Pancreas (tissue), 10 donors: ENCODE measurements at regions not wholly inside any gene's neighbourhood (a gene's known extent, or its start where the extent isn't known, plus 50 kb on each side); places are given as distances from the start of the nearest gene placed in this dataset.

Source experiments
- ATAC-seq, 4 donors: fragments of 200-7000 bp; cut with Tn5 transposase; one replicate each; pipeline versions ENCODE4 v1.8.0 to v1.9.1; 2020; ENCODE audit warnings: mild to moderate bottlenecking in 4 of 4, moderate library complexity in 4 of 4
- DNase-seq, 6 donors: peaks; one replicate each; pipeline ENCODE4 v3.0.0-alpha.2; 2020
- FAIRE-seq: peaks from 2 replicates; lab custom pipeline; 2012; peaks lifted over from hg19 to GRCh38; lab: Jason Lieb, UNC
- H3K27ac ChIP-seq, 4 donors: fragments of 200-600 bp; sonication (generic); 1 replicate in 3 of 4; 2 replicates in 1 of 4; pipeline versions ENCODE4 v1.5.0 to v1.8.0; 2020
- H3K27me3 ChIP-seq, 4 donors: fragments of 200-600 bp; one replicate each; pipeline ENCODE4 v1.8.0; 2021
- H3K36me3 ChIP-seq, 3 donors: fragments of 200-600 bp; sonication (generic) in 1 of 3; one replicate each; pipeline versions ENCODE4 v1.5.0 to v1.8.0; 2020 to 2021
- H3K4me1 ChIP-seq, 3 donors: fragments of 200-600 bp; one replicate each; pipeline ENCODE4 v1.8.0; 2021
- H3K4me3 ChIP-seq, 4 donors: fragments of 200-600 bp; sonication (generic) in 2 of 4; one replicate each; pipeline versions ENCODE4 v1.5.0 to v1.8.0; 2020 to 2021
- H3K9me3 ChIP-seq, 4 donors: fragments of 200-600 bp; one replicate each; pipeline ENCODE4 v1.8.0; 2021
- WGBS, 2 donors: extraction: QIAGEN DNeasy Blood & Tissue Kit; methylation state at CpG; one replicate each; pipeline ENCODE4 v1.1.7; 2013; 5-methylcytosine and 5-hydroxymethylcytosine counted together
- intact Hi-C, 3 donors: fragments of 100-400 bp; cut with DNase I; formaldehyde crosslinking; loops; one replicate each; pipeline versions ENCODE4 v1.11.1 to v1.14.2; 2022
- TF ChIP-seq, protein P1 (sequence below), 4 donors: fragments of 200-600 bp; sonication (generic) in 3 of 4; IDR thresholded peaks; one replicate each; pipeline versions ENCODE4 v1.5.0 to v1.8.0; 2021; ENCODE audit warnings: antibody characterized with exemption in 4 of 4
- donor health status: healthy with polysubstance abuse.
- donor health status: DM: no; HTN: no; CAD: no; lungs with moderate emphysema.
- donor health status: DM: no; HTN: no; CAD: no.
- donor health status: control.
- donor health status: control.
- donor health status: Bipolar disorder and iron deficiency.
- donor health status: DM: yes; HTN: yes; CAD: no.
- donor health status: DM: no; HTN: no; CAD: no.
- donor health status: DM: no; HTN: no; CAD: no.
- donor health status: DM: yes; HTN: yes; CAD: no.

DNA sequence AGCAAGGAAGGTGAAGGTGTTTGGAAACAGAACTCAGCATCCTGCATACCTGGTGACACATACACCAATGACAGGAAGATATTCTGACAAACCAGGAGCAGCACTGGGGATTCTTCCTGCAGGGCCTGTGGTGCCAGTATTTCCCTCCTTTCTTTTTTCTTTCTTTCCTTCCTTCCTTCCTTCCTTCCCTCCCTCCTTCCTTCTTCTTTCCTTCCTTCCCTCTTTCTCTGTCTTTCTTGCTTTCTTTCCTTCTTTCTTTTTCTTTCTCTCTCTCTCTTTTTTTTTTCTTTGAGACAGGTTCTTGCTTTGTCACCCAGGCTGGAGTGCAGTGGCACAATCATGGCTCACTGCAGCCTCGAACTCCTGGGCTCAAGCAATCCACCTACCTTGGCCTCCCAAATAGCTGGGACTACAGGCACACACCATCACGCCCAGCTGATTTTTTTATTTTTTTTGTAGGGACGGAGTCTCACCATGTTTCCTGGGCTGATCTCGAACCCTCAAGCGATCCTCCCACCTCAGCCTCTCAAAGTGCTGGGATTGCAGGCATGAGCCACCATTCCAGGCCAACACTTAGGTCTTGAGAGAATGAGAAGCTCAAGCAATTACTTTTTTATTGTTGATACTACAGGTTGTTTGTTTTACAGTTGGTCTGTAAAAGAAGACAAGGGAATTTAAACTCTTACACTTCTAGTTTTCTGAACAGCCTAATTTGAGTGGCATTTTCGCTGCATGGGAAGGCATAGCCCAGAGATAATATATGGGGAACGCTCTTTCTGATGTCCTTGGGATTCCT lies 54.7 kb upstream of the GATA6 start:
- Histone ChIP-seq H3K27ac (no peak overlapping the region), H3K4me3 (no peak overlapping the region), H3K9me3 (no peaks in the 10 kb centered on the region), H3K36me3 (no peaks in the 10 kb centered on the region), H3K27me3 (no peaks in the 10 kb centered on the region), H3K4me1 (peaks cover 8 to 13% (median 12%) of the 10 kb centered on the region in 3 donors)
- TF ChIP-seq, protein P1, sequence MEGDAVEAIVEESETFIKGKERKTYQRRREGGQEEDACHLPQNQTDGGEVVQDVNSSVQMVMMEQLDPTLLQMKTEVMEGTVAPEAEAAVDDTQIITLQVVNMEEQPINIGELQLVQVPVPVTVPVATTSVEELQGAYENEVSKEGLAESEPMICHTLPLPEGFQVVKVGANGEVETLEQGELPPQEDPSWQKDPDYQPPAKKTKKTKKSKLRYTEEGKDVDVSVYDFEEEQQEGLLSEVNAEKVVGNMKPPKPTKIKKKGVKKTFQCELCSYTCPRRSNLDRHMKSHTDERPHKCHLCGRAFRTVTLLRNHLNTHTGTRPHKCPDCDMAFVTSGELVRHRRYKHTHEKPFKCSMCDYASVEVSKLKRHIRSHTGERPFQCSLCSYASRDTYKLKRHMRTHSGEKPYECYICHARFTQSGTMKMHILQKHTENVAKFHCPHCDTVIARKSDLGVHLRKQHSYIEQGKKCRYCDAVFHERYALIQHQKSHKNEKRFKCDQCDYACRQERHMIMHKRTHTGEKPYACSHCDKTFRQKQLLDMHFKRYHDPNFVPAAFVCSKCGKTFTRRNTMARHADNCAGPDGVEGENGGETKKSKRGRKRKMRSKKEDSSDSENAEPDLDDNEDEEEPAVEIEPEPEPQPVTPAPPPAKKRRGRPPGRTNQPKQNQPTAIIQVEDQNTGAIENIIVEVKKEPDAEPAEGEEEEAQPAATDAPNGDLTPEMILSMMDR (IDR thresholded peaks at IDR 0.05): no peak
- intact Hi-C loops: no loop called here
- no peak for DNase-seq
- no peak for FAIRE-seq
- no peak for ATAC-seq
- 86 to 88% methylated on average over 7 of the region's 7 CpGs for WGBS, 2 donors

DNA sequence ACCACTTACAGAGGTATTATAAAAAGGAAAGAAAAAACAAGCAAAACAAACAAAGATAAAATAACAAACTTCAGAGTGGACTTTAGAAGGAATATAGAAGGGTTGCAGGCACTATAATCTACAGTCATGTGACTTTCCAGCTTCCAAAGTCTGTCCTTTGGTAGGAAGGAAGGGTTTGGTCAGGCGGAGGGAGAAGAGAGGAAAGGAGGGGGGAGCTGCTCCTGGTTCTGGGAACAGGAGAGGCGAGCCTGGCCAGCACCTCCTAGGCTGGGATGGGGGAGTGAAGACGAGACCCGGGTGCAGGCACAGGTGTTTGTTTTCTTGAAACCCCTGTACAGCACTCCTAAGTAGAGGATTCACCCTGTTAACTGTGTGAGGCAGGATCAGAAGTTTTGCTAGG lies 53.8 kb upstream of the GATA6 start:
- WGBS, 2 donors: 16 to 19% methylated on average over 4 of the region's 4 CpGs
- intact Hi-C loops: no loop called here
- TF ChIP-seq, protein P1 (IDR thresholded peaks at IDR 0.05): no peak
- Histone ChIP-seq H3K36me3 (no peaks in the 10 kb centered on the region), H3K27ac (no peak overlapping the region), H3K27me3 (no peaks in the 10 kb centered on the region), H3K4me1 (peaks cover 8 to 13% (median 12%) of the 10 kb centered on the region in 3 donors), H3K9me3 (no peaks in the 10 kb centered on the region), H3K4me3 (no peak overlapping the region)
- FAIRE-seq (peak; percentile 26), ATAC-seq (peak; percentile 55 to 83 (median 70)), DNase-seq (no peak)
